Thyroid gland (tissue), 4 donors: ENCODE measurements at regions not wholly inside any gene's neighbourhood (a gene's known extent, or its start where the extent isn't known, plus 50 kb on each side); places are given as distances from the start of the nearest gene placed in this dataset.

Source experiments
- POLR2A ChIP-seq, 2 donors: fragments of 450-650 bp; IDR thresholded peaks; one replicate each; pipeline ENCODE4 v1.6.1; 2017; ENCODE audit warnings: antibody characterized with exemption in 2 of 2, mild to moderate bottlenecking in 2 of 2, moderate library complexity in 1 of 2
- TF ChIP-seq, protein P1 (sequence below), 6 experiments: fragments of 200-600 bp in 3 of 6; fragments of 450-650 bp in 3 of 6; sonication (generic) in 3 of 6; IDR thresholded peaks; one replicate each; pipeline ENCODE4 v1.5.1; 2016 to 2019; ENCODE audit warnings: antibody characterized with exemption in 6 of 6, mild to moderate bottlenecking in 2 of 6, inconsistent platforms in 1 of 6, moderate library complexity in 1 of 6

DNA sequence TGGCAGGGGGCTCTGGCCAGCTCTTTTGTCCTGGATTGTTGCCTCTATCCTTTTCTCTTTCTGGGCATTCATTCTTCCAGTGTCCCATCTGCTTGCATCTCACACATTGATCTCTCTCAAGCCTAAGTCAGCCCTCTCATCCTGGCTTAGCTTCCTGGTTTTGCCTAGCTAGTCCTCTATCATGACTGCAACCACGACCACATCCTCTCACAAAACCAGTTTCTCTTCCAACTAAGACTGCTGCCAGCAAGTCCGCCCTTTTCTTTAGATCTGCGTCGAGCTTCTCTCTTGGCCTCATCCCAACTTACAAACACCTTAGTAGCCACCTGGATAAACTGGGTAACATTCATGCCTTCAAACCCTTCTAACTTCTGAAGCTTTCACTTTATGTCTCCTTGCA is 212.2 kb upstream of the HTR2A start:
- TF ChIP-seq, protein P1, sequence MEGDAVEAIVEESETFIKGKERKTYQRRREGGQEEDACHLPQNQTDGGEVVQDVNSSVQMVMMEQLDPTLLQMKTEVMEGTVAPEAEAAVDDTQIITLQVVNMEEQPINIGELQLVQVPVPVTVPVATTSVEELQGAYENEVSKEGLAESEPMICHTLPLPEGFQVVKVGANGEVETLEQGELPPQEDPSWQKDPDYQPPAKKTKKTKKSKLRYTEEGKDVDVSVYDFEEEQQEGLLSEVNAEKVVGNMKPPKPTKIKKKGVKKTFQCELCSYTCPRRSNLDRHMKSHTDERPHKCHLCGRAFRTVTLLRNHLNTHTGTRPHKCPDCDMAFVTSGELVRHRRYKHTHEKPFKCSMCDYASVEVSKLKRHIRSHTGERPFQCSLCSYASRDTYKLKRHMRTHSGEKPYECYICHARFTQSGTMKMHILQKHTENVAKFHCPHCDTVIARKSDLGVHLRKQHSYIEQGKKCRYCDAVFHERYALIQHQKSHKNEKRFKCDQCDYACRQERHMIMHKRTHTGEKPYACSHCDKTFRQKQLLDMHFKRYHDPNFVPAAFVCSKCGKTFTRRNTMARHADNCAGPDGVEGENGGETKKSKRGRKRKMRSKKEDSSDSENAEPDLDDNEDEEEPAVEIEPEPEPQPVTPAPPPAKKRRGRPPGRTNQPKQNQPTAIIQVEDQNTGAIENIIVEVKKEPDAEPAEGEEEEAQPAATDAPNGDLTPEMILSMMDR (IDR thresholded peaks at IDR 0.05) = no peak
- TF ChIP-seq POLR2A (IDR thresholded peaks at IDR 0.05) = no peak
